ENCODE measurements at regions not wholly inside any gene's neighbourhood (a gene's known extent, or its start where the extent isn't known, plus 50 kb on each side); places are given as distances from the start of the nearest gene placed in this dataset.
"Not testable (repeated sequence)": the region's sequence is repeated elsewhere in the genome, so short reads cannot be mapped to it uniquely, and the experiment has no call there.

DNA sequence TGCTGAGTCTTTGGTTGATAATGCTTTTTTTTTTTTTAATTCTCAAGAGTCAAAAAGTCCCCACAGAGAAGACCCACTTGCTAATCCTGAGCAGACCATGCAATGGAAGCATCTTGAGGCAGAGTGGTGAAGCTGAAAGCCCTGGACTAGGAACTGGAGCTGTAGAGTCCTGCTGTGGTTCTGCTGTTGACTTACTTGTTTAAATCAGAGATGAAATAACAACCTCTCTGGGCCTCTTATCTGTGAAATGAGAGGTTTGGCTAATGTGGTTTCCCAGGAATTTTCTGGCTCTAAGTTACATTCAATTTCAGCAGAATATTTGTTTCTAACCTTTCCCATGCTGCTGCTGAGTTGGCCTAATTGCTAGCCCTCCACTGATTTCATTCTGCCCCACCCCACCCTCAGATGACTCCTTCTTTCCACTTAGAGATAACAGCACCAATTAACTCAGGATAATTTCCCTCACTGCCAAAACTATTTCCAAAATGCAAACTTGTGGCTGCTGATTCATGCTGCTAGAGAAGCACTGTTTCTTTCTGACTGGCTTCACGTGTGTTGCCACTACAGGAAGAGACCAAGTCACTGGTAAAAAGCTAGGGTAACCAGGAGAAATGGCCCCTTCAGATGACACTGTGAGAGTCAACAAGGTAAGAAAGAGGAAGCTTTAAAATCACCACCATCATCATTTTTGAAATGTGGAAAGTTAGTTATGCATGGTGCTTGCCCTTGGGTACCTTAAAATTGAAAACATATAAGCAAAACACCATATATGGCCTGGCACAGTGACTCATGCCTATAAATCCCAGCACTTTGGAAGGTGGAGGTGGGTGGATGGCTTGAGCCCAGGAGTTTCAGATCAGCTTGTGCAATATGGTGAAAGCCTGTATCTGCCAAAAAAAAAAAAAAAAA lies 326.4 kb downstream of the DCHS2 start:
- DNase-seq = no peak

DNA sequence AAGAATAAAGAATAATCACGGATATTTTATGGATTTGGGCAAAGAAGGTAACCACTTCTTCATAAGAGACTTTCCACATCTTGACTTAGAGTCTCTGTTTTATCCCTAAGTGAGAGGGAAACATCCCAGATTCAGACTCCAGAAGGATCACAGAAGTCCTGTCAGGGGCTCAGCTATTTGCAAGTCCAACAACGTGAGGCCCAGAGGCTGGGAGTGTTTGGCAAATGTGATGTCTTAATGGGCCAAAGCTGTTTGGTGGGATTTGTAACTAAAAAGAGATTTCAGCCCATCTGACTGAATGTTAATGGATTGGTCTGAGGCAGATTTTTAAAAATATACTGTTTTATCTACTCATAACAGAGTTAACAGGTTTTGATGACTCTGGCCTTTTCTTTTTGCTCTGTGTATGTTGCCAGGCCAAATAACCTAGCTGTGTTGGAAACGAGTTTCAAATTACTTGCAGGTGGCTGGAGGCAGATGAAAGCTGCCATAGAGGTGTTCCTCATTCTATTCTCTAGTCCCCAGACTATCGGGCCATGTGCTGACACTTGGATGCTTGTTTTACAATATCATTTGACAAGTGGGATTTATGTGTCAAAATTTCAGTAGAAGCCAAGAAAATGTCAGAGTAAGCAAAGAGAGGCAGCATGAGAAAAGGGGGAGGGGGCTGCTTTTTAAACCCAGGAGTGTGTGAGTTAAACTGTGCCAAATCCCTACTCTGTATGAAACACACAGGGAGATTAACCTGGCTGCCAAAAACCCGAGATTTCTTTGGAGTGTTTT lies 330.9 kb downstream of the DCHS2 start:
- DNase-seq = no peak

DNA sequence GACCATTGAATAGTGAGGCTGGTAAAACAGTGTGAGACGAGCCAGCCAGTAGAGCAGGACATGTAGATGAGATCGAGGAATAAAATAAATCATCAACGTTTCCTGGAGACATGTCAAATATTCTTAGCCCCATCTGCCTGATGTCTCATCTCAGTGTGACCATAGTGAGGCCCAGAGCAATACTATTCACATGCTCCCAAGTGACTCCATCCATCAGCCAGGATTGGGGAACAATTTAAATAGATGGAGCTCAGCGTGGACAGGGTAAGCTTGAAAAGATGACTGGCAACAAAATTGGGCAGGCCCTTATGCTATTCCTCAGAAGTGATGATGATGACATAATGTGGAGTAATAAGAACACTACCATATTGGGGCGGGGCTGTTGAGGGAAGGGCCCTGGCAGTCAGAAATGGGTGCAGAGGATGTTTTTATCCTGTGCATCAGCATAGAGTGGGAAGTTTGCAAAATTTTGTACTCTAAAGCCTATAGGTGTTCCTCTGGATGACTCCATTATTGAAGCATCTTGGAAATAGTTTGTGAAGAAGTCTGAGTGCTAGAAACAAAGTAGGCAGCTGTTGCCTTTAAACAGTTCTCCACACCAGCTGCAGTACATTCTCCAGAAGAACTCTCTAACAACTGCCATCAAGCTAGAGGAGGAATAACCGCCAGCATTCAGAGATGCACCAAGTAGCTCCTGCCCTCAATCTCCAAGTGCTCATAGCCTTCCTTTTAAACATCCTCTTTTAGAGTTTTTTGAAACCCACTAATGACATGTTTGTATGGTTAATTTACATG lies 333.0 kb downstream of the DCHS2 start:
- DNase-seq = no peak

DNA sequence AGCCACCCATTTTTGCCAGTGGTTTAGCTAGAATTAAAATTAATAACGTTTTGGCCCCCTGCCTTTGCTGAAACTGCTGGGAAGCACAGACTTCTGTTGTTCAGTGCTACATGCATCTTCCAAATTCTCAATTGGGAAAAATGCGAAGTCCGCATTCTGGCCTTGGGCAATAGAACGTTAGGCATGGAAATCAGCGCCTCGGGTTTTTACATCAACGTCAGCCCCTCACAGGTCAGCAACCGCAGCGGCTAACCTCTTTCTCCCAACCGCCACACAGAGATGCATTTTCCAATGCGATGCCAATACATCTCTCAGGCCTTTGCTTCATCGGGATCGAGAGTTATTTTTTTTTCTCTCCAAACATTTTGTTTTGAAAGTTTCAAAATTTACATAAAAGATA lies 339.1 kb downstream of the DCHS2 start:
- DNase-seq = no peak

DNA sequence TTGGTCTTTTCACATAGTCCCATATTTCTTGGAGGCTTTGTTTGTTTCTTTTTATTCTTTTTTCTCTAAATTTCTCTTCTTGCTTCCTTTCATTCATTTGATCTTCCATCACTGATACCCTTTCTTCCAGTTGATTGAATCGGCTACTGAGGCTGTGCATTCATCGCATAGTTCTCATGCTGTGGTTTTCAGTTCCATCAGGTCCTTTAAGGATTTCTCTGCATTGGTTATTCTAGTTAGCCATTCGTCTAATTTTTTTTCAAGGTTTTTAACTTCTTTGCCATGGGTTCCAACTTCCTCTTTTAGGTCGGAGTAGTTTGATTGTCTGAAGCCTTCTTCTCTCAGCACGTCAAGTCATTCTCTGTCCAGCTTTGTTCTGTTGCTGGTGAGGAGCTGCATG lies 342.4 kb downstream of the DCHS2 start:
- DNase-seq = not testable (repeated sequence)

DNA sequence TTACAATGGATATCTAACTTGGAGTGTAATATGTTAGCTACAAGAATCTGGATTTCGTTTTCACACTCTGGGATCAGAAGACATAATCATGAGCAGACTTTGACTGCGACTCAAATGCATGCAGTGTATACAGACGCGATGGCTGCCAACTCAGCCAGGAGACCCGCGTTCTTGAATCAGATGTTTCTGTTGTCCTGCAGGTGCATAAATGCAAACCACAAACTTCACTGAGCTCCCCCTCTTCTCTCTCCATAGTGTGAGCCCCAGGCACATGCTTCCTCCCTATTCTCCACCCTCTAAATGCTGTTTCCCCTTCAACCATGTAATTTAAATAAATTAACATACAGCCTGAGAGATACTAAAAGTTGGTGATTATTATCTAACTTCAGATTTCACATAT lies 347.9 kb downstream of the DCHS2 start:
- DNase-seq = no peak

DNA sequence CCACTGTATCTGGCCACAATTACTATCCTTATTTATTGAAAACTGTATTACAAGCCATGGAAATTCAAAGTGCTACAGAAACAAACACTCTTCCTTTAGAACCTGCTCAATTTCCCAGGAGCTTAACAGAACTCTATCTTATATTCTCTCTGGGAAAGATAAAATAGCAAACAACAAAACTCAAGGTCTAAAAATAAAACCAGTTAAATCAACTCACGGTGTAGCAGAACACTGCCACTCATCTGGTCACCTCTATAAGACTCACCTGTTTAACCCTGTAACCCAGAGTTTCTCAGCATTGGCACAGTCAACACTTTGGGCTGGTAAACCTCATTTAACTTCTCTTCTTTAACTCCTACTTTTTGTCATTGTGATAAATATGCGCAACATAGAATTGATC lies 348.9 kb downstream of the DCHS2 start:
- no peak for DNase-seq

DNA sequence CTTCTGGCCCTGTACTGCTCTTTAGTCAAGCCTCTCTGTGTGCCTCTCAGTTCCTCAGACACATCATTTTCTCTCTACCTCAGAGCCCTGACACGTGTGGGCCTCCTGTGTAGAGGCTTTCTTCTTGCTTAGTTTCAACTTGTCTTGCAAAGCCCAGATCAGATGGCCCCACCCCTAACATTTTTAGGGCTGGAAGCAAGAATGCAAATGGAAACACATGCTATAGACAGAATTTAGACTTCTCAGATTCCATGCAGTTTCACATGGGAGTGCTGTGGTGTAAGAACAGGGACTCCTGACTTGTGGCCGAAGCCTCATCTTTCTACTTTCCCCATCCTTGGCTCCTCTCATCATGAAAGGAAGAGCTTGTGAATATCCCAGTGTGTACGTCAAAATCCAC lies 350.7 kb downstream of the DCHS2 start:
- no peak for DNase-seq

DNA sequence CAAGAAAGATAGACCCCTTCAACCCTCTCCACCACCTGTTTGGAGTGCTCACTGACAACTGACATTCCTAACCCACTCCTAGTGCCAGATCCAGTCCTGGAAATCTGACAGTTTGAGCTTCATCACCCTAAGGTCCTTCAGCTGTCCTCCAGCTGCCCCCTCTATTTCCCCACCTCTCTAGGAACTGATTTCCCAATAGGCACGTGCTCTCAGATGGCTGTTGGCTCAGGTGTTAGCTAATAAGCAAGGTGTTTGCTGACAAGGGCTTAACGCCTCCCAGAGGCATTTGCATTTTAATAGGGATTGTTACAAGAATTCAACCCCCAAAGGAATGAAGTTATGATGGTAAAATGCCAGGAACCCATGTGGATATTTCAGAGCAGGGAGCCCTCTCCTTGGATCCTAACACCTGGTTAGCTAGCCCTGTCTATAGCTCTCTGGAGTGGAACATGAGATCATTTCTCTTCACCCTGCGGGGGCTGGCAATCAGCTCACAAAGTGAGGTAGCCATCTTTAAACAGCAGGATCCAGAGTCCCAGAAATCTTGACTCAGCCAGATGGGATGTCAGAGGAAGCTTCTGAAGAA lies 348.5 kb upstream of the SFRP2 start:
- DNase-seq = no peak

DNA sequence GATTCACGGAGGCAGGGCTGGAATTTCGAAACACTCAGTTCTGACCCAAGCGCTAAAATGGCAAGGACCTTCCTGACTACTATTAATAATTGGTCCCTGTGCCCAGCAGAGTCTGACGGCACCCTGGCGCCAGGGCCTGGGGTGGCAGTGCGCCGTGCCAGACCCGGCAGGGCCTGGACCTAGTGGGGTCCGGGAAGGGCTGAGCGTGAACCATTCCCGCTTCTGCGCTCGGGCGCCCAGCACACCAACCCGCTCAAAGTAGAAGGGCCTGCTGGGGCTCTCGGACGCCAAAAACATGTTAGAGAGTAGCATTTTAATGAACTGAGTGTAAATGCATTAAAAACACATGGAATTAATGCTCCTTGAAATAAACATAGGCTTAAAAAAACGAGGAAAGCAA lies 346.7 kb upstream of the SFRP2 start:
- no peak for DNase-seq

DNA sequence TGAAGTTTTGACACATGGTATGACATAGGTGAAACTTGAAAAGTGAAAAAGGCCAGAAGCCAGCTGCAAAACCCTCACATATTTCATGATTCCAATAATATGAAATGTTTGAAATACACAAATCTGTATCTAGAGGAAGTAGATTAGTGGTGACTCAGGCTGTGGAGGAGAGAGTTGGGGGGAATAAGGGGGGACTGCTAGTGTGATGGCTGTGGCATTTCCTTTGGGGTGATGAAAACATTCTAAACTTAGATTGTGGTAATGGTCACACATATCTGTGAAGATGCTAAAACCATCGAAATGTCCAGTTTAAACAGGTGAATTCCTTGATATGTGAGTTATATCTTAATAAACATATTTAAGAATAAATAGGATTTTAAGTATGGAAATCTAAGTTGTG lies 343.5 kb upstream of the SFRP2 start:
- no peak for DNase-seq

DNA sequence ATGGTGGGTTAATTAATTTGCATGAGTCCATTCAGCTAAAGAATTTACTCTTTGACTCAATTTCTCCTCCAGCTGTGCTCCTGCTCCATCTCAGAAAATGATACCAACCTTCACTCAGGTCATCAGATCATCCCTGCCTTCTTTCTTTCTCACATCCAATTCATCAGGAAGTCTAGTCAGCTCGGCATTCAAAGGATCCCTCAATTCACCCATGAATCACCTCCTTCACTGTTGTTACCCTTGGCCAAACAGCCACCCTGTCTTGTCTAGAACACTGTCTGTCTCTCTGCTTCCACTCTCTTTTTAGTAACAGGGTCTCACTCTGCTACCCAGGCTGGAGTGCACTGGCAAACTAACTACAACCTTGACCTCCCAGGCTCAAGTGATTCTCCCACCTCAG lies 337.4 kb upstream of the SFRP2 start:
- no peak for DNase-seq

DNA sequence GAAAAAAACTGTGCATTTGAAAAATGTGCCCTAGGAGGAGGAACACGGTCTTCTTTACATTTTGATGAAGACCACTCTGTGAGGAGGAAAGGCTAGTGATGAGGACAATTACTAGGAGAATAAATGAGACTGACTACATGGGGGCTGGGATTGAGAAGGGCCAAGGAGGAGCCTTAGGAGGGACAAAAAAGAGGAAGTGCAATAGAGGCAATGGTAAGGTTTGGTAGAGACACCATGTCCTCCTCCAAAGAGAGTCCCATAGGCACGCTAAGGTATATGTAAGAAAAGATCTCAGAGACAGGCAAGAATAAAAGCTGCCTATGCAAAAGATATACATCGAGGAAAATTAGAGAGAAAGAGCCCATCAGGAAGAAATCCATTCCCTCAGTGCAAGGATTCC lies 336.5 kb upstream of the SFRP2 start:
- no peak for DNase-seq

DNA sequence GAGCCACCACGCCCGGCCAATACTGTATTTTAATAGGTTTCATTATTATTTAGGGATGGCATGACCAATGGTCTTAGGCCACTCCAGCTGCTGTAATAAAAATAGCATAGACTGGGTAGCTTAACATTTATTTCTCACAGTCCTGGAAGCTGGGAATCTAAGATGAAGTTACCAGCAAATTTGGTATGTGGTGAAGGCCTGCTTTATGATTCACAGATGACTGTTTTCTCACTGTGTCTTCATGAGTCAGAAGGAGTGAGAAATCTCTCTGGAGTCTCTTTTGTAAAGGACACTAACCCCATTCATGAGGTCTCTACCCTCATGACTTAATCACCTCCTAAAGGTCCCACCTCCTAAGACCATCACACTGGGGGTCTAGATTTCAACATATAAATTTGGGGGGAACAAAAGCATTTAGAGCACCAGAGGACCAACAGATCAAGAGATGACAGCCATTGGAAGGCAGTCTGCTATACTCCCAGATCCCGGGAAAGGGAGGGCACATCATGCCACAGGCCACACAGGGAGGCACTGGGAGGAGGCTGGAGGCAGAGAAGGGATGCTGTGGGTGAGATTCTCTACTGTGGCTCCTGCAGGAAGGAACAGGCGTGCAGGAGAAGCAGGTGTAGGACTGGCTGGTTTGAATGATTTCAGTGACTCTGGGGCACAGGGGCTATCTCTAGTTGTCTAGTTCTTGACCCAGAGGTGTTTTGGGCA lies 335.8 kb upstream of the SFRP2 start:
- DNase-seq = no peak

DNA sequence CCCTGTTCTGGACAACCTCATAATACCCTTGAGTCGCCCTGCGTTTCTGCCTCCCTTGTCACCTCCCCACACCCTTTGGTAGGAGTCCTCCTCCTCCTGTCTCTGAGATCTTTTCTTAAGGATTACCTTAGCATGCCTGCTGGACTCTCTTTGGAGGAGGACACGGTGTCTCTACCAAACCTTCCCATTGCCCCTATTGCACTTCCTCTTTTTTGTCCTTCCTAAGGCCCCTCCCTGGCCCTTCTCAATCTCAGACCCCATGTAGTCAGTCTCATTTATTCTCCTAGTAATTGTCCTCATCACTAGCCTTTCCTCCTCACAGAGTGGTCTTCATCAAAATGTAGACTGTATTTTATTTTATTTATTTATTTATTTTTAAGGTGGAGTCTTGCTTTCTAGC lies 335.0 kb upstream of the SFRP2 start:
- DNase-seq = no peak

DNA sequence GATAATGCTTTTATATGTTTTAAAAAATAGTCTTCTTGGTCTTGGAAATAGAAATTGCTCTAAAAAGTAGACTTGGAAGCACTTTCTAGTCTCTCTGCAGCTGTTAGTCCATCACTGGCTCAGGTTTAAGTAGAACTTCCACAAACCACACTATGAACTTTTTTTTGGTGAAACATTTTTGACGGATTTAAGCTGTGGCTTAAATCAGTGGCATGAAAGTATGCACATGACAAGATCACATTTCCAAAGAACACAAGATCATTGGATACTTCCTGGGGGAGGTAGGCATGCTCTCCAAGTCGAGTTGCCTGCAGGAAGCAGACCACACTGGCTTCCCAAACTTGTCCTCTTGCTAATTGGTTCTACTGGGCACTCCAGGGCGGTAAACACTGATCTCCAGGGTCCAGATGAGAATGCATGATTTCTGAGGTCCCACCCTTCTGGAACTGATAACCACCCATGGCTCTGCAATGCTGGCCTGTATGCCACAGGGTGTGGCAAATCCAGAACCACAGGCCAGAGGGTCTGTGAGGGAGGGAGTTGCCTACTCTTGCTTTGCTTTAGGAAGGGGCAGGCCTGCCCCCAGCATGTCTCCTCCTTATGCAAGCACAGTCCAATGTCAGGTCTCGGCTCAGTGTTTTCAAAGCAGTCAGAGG lies 331.9 kb upstream of the SFRP2 start:
- DNase-seq = no peak

DNA sequence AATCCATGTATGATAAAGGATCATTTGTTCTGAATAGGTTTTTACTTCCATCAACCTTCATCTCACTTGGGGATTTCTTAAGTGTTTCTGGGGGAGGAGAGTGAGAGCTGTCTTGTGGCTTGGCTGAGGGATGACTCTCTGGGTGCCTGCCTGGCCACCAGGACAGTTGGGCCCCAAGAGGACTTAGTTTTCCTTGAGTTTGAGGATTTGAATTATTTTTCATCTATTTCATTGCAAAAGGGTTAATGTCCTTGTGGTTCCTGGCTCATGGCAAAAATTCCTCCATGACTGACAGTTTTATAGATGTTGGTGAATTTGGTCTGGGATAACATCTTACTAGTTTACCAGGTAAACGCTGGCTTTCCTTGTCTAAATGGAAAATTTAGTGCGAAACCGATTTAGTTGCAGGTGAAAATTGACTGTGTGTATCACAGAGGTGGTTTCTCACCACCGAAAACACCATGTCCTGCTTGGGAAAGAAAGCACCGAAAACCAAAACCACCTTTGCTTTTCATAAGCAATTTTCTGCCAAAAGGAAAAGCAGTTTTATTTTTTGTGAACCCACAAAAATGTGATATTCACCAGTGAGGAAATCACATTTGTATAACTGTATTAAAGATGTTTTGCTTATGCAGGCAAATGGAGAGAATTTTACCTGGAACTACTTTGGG lies 331.3 kb upstream of the SFRP2 start:
- DNase-seq = no peak

DNA sequence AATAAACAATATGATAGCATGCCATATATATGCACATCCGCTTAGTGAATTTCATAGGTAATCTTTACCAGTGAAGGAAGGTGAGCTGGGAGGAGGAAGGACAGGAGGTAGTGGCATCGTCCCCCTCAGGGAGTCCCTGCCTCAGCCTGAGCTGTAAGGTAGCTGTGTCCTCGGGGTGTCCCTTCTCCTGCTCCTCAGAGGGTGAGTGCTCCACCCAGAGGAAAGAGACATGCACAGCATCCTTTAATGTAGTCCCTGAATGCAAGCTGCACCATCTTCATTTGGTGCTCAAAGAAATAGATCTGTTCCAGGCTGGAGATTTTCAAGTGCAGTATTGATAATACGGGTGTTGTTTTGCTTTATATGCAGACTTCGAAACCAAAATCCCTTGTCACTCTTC lies 330.4 kb upstream of the SFRP2 start:
- DNase-seq = peak; percentile 52

DNA sequence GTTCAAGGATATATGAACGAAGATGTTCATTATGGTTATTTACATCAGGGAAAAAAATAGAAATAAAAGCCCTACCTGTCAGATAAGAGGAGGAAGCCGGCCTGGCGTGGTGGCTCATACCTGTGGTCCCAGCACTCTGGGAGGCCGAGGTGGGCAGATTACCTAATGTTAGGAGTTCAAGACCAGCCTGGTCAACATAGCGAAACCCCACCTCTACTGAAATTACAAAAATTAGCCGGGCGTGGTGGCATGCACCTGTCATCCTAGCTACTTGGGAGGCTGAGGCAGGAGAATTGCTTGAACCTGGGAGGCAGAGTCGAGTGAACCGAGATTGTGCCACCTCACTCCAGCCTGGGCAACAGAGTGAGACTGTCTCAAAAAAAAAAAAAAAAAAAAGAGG lies 328.8 kb upstream of the SFRP2 start:
- not testable (repeated sequence) for DNase-seq

DNA sequence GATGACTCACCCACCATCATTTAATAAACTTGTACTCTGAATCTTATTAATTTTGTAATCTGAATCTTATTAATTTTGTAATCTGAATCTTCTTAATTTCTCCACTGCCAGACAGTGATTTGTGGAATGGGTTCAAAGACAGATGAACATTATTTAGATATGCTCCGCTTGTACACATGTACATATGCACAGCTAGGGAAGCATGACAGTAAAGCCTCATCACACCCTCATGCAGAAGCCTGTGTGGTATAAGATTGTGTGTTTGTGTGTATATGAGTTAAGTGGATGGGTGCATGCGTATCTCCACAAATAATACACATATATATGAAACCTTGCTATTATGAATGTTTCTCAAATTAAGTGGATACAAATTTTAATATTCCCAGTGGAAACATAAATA lies 318.5 kb upstream of the SFRP2 start:
- DNase-seq = no peak

DNA sequence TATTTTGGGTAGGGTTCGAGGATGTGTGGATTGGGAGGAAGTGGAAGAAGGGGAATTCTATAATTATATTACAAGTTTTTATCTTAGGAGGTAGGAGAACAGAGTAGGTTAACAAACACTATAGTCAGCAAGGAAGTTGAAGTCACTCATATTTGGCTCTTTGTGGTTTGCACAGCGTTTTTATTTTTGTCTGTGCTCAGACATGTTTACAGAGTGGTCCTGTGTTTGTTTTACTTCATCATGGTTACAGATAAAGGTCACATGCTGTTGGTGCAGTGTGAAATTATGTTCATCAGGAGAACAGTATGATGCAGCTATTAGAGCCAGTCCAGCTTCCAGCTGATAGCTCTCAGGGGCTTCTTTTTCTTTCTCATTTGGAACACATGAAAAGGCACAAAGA lies 299.9 kb upstream of the SFRP2 start:
- no peak for DNase-seq
